ENCODE measurements at regions not wholly inside any gene's neighbourhood (a gene's known extent, or its start where the extent isn't known, plus 50 kb on each side); places are given as distances from the start of the nearest gene placed in this dataset.
"Not testable (repeated sequence)": the region's sequence is repeated elsewhere in the genome, so short reads cannot be mapped to it uniquely, and the experiment has no call there.

DNA sequence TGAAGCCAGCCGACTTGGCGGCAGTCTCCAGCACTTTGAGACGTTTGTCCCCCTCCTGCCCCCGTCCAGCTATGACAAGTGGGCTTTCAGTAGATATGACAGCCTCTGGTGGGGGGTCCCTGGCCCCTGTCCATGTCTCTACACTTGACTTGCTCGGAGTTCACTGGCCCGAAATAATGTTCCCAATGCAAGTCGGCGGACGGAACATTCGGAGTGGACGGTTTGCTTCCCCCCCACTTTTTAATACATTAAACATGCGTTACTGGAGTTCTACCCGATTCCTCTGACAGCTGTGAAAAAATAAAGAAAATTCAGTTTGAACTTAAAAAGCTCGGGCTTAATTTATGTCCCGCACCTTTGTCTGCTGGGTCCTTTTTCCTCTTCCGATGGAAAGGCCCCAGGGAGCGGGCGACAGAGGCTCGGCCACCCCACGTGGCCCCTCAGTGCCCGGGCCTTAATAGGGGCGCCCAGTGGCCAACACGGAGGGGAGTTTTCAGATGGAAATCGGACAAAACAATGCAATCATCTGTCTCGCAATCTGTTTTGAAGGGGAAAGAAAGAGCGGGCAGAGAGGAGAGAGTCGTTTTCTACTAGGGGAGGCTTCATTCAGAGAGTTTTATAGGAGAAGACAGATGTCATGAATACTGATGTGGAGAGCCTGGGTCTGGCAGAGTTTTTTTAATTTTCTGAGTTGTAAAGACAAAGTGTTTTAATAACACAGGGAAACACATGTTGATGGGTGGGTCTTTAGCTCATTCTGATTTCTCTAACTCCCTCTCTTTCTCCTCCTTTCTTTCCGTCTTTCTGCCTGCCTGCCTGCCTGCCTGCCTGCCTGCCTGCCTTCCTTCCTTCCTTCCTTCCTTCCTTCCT lies 50.2 kb downstream of the SMIM38 start:
- Histone ChIP-seq H3K9me3 (ENCODE audit: control insufficient read depth, low read length) (no peaks in the 10 kb centered on the region), H3K27ac (ENCODE audit: low read length) (no peak overlapping the region), H3K27me3 (ENCODE audit: control insufficient read depth, insufficient read depth) (no peaks in the 10 kb centered on the region), H3K4me3 (ENCODE audit: low read length) (no peak overlapping the region), H3K4me1 (ENCODE audit: control insufficient read depth, insufficient read depth, low read length) (no peaks in the 10 kb centered on the region)
- WGBS: 89% methylated on average over 28 of the region's 28 CpGs
- DNase-seq (no peak), ATAC-seq (no peak)
- intact Hi-C loops (cut with DNase I): no loop called here

DNA sequence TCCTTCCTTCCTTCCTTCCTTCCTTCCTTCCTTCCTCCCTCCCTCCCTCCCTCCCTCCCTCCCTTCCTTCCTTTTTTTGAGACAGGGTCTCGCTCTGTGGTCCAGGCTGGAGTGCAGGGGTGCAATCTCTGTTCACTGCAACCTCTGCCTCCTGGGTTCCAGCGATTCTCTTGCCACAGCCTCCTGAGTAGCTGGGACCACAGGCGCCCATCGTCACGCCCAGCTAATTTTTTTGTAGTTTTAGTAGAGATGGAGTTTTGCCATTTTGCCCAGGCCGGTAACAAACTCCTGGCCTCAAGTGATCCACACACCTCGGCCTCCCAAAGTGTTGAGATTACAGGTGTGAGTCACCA lies 50.9 kb downstream of the SMIM38 start:
- H3K9me3 ChIP-seq (ENCODE audit: control insufficient read depth, low read length); intact Hi-C loops (cut with DNase I); H3K27me3 ChIP-seq (ENCODE audit: control insufficient read depth, insufficient read depth); H3K4me3 ChIP-seq (ENCODE audit: low read length); H3K4me1 ChIP-seq (ENCODE audit: control insufficient read depth, insufficient read depth, low read length); DNase-seq; ATAC-seq; H3K27ac ChIP-seq (ENCODE audit: low read length): not testable (repeated sequence)
- 94% methylated on average over 7 of the region's 7 CpGs for WGBS

DNA sequence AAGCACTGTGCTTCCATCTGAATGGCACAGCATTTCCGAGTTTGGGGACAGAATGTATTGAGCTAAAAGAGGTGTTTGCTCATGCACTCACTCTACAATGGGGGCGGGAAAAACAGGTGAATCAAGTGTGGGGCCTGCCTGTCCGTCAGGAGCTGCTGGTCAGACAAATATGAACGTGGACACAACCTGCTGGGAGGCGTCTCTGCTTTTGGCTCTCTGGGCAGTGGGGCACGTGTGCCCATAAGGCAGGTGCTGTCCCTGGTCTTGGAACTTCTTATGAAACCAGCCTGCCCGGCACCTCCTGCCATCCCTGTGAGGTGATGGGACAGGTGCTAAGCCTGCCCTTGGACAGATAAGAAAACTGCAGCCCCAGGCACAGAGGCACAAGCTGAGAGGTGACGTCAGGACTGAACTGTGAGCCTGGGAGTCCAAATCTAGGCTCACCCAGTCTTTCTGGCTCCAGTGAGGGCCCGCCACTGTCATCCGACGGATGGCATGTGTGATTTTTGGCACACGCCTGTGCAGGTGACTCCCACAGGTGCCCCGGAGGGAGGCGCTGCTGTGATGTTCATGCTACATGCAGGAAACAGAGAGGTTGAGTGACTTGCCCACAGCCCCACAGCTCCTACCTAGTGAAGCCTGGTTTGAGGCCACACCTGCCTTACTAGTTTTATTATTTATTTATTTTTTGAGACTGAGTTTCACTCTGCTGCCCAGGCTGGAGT lies 51.6 kb downstream of the SMIM38 start:
- ATAC-seq: no peak
- no peak overlapping the region for H3K27ac ChIP-seq (ENCODE audit: low read length)
- intact Hi-C loops (cut with DNase I): no loop called here
- H3K4me1 ChIP-seq (ENCODE audit: control insufficient read depth, insufficient read depth, low read length): no peaks in the 10 kb centered on the region
- WGBS: 92% methylated on average over 14 of the region's 14 CpGs
- DNase-seq: no peak
- H3K4me3 ChIP-seq (ENCODE audit: low read length): no peak overlapping the region
- H3K9me3 ChIP-seq (ENCODE audit: control insufficient read depth, low read length): no peaks in the 10 kb centered on the region
- no peaks in the 10 kb centered on the region for H3K27me3 ChIP-seq (ENCODE audit: control insufficient read depth, insufficient read depth)

DNA sequence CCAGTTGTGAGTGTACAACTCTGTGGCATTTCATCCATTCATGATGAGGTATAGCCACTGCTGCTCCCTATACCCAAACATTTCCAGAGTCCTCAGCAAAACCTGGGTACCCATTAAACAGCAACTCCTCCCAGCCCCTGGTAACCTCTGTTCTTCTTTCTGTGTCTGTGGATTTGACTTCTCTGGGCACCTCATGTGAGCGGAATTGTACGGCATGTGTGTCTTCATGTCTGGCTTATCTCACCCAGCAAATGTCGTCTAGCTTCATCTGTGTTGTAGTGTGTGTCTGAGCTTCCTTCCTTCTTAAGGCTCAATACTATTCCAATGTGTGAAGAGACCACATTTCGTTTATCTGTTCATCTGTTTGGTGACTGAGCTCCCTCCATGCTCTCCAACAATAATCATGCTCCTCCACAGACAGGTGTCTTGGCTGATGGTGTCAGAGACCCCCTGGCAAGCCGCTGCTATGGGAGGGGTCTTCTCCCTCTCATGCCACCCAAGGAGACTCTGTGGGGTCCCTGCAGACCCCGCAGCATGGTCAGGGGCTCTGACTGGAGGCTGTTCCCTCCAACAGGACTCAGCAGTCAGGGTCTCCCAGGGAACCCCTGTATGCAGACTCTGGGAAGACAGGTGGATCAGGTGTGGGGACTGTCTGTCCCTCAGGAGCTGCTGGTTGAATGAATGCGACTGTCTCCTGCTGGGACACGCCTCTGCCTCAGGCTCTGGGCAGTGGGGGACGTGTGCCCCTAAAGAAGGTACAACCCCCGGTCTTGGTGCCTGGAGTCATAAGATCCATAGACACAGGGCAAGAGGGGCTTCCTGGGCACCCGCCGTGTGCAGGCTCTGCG lies 52.7 kb downstream of the SMIM38 start:
- intact Hi-C loops (cut with DNase I): no loop called here
- DNase-seq: no peak
- WGBS: 93% methylated on average over 13 of the region's 13 CpGs
- no peak for ATAC-seq
- H3K4me1 ChIP-seq (ENCODE audit: control insufficient read depth, insufficient read depth, low read length): no peaks in the 10 kb centered on the region
- no peak overlapping the region for H3K4me3 ChIP-seq (ENCODE audit: low read length)
- no peak overlapping the region for H3K27ac ChIP-seq (ENCODE audit: low read length)
- no peaks in the 10 kb centered on the region for H3K9me3 ChIP-seq (ENCODE audit: control insufficient read depth, low read length)
- no peaks in the 10 kb centered on the region for H3K27me3 ChIP-seq (ENCODE audit: control insufficient read depth, insufficient read depth)

DNA sequence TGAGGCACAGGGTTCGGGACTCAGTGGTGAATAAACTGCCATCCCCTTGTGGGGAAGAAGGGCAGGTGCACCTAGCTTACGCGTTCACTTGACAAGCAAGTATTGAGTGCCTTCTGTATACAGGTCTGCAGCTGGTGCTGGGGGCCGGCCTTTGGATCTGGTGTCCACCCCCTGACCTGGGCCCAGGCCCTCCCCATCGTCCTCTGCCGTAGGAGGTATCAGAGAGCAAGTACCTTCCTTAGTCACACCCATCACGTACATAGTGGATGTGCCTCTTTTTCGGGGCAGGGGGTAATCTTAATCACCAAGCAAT lies 53.3 kb downstream of the SMIM38 start:
- intact Hi-C loops (cut with DNase I): no loop called here

DNA sequence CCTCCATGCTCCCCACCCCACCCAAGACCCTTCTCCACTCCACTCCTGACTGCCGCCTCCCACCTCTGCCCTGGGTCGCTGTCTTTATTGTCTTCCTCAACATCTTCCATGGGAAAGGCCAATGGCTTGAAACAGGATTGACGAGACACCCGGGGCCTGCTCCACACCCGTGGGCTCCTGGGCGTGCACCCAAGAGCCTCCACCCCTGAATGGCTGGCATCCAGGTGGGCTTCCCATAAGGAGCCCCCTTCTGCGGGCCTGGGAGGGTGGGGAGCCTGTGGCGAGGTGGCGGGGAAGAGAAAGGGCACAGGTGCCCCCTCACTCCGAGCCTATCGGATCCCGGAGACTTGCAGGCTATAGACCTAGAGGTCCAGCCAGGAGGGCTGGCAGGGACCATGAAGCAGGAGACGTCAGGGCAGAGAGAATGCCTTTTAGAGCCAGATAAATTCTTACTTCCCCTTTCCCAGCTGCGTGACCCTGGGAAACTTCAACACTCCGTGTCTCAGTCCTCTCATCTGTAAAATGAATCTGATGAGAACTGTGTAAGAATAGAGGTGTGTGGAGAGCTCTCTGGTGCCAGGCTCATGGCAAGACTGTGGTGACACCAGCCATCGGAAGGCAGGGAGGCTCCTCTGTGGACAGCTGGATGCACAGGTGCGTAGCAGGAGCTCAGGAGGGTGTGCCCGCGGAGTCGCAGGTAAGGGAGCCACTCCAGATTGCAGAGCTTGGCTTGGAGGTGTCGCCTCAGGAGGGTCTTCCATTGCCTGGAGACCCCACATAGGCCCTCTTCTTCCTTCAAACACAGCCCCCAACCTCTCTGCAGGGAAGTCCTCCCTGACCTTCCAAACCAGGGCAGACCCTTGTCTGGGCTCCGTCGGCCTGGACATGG lies 53.9 kb downstream of the SMIM38 start:
- intact Hi-C loops (cut with DNase I): no loop called here
- H3K27me3 ChIP-seq (ENCODE audit: control insufficient read depth, insufficient read depth): no peaks in the 10 kb centered on the region
- 91% methylated on average over 23 of the region's 23 CpGs for WGBS
- H3K4me3 ChIP-seq (ENCODE audit: low read length): no peak overlapping the region
- no peak overlapping the region for H3K27ac ChIP-seq (ENCODE audit: low read length)
- no peak for ATAC-seq
- no peak for DNase-seq
- no peaks in the 10 kb centered on the region for H3K9me3 ChIP-seq (ENCODE audit: control insufficient read depth, low read length)
- H3K4me1 ChIP-seq (ENCODE audit: control insufficient read depth, insufficient read depth, low read length): no peaks in the 10 kb centered on the region

More for the DNA sequence above, 53.3 kb downstream of the SMIM38 start:
- Histone ChIP-seq H3K27me3 (ENCODE audit: control insufficient read depth, insufficient read depth) (no peaks in the 10 kb centered on the region), H3K27ac (ENCODE audit: low read length) (no peak overlapping the region), H3K4me1 (ENCODE audit: control insufficient read depth, insufficient read depth, low read length) (no peaks in the 10 kb centered on the region), H3K9me3 (ENCODE audit: control insufficient read depth, low read length) (no peaks in the 10 kb centered on the region), H3K4me3 (ENCODE audit: low read length) (no peak overlapping the region)
- 94% methylated on average over 8 of the region's 8 CpGs for WGBS
- no peak for ATAC-seq
- no peak for DNase-seq

DNA sequence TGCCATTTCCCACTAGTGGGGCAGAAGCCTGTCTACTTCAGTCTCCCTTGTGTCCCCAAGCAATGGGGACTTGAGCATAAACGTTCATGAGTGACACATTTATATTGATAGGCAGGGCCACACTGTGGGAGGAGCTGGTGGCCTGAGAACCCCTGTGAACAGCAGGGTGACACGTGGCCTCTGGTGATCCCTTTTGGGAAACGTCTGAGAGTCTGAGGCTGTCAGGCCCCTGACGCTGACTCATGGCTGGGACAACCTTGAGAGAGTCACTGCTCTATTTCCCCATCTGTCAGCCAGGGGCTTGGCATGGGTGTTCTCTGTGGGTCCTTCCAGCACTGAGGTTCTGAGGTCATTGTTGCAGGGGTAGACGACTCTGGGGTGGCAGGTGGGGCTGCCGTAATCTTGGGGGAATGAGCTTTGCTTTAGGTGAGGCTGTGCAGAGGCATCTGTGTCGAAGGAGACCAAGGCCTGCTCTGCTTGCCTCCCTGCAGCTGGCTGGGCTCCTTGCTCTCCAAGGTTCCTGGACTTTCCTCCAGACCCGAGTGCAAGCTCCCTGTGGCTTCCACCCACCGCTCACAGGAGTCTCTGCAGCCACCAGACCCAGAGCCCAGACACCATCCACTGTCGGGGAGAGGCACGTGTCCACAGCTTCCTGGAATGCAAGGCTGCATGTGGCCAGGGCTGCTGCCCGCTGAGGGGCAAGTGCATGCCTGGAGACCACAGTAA lies 54.7 kb downstream of the SMIM38 start:
- Histone ChIP-seq H3K4me3 (ENCODE audit: low read length) (no peak overlapping the region), H3K9me3 (ENCODE audit: control insufficient read depth, low read length) (no peaks in the 10 kb centered on the region), H3K4me1 (ENCODE audit: control insufficient read depth, insufficient read depth, low read length) (no peaks in the 10 kb centered on the region), H3K27ac (ENCODE audit: low read length) (no peak overlapping the region), H3K27me3 (ENCODE audit: control insufficient read depth, insufficient read depth) (no peaks in the 10 kb centered on the region)
- DNase-seq (no peak), ATAC-seq (no peak)
- intact Hi-C loops (cut with DNase I): no loop called here
- WGBS: 79% methylated on average over 12 of the region's 12 CpGs

DNA sequence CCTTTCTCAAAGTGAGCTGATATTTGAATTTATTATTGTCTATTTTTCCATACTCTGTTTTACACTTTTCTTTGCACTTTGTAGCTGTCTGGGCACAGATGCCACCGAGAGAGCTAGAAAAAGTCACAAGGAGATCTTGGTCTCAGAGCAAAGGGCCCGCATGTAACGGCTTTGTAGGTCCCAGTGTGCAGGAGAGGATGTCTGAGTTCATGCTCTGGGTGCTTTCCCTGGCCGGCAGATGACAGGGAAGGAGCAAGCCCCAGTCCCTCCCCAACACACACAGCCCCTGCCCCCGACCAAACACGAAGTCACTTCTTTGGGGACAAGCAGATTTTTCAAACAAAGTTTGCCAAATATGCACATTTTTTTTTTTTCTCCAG lies 55.8 kb downstream of the SMIM38 start:
- no peaks in the 10 kb centered on the region for H3K27me3 ChIP-seq (ENCODE audit: control insufficient read depth, insufficient read depth)
- no peaks in the 10 kb centered on the region for H3K9me3 ChIP-seq (ENCODE audit: control insufficient read depth, low read length)
- 43% methylated on average over 6 of the region's 6 CpGs for WGBS
- no peak overlapping the region for H3K27ac ChIP-seq (ENCODE audit: low read length)
- no peaks in the 10 kb centered on the region for H3K4me1 ChIP-seq (ENCODE audit: control insufficient read depth, insufficient read depth, low read length)
- DNase-seq (no peak), ATAC-seq (no peak)
- intact Hi-C loops (cut with DNase I): no loop called here
- no peak overlapping the region for H3K4me3 ChIP-seq (ENCODE audit: low read length)

DNA sequence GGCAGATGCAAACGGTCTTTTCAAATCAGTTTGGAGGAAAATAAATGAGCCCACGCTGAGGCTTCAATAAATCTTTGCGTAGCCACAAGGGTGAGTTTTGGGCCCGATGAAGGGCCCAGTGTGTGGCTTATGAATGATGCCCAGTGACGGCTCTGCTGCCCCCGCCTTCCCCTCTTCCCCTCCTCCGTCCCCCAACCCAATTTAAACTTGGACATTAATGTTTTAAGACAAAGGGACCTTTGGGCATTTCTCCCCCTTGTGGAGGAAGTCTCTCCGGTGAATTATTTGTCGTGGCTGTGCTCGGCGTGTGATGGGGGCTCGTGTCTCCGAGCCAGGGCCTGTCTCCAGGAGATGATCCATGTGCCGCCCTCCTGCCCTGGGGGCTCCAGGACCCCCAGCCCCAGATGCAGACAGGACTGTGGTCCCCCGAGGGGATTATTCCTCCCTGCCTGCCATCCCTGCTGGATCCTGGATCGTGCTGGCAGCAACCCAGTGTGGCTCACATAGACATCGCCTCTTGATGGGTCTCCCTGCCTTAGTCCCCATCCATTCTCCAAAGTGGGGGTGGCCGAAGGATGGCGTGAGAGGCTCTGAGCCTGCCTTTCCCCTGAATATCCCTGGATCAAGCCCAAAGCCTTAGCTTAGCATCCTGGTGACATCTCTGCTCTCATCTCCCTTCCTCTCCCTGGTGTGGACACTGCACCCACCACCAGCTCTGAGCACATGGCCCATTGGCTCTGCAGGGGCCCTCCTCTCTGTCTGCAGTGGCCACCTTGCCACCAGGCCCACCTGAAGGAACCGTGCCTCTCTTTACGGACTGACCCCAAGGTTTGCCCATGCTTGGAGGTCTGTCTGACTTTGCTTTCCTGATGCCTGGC lies 56.4 kb downstream of the SMIM38 start:
- Histone ChIP-seq H3K4me3 (ENCODE audit: low read length) (no peak overlapping the region), H3K9me3 (ENCODE audit: control insufficient read depth, low read length) (no peaks in the 10 kb centered on the region), H3K27me3 (ENCODE audit: control insufficient read depth, insufficient read depth) (no peaks in the 10 kb centered on the region), H3K4me1 (ENCODE audit: control insufficient read depth, insufficient read depth, low read length) (no peaks in the 10 kb centered on the region), H3K27ac (ENCODE audit: low read length) (no peak overlapping the region)
- ATAC-seq (no peak), DNase-seq (no peak)
- 31% methylated on average over 21 of the region's 21 CpGs for WGBS
- intact Hi-C loops (cut with DNase I): no loop called here

Measured in right cardiac atrium (tissue), 5 donors.